Dermis microvascular lymphatic vessel endothelial cell (primary cell): ENCODE measurements at regions not wholly inside any gene's neighbourhood (a gene's known extent, or its start where the extent isn't known, plus 50 kb on each side); places are given as distances from the start of the nearest gene placed in this dataset.

Source experiments
- DNase-seq, 2 donors: peaks; one replicate each; pipeline versions ENCODE4 v3.0.0 to v3.0.0-alpha.2; 2010; ENCODE audit warnings: low read depth in 2 of 2

GRCh38 chr18:52045946-52046675 is 293.9 kb upstream of the DCC start:
- DNase-seq, result no peak

GRCh38 chr18:52046842-52047241 is 293.2 kb upstream of the DCC start:
- DNase-seq, result no peak

- no peak for DNase-seq
Observed at GRCh38 chr18:52054324-52054723, 285.7 kb upstream of the DCC start.

DNA sequence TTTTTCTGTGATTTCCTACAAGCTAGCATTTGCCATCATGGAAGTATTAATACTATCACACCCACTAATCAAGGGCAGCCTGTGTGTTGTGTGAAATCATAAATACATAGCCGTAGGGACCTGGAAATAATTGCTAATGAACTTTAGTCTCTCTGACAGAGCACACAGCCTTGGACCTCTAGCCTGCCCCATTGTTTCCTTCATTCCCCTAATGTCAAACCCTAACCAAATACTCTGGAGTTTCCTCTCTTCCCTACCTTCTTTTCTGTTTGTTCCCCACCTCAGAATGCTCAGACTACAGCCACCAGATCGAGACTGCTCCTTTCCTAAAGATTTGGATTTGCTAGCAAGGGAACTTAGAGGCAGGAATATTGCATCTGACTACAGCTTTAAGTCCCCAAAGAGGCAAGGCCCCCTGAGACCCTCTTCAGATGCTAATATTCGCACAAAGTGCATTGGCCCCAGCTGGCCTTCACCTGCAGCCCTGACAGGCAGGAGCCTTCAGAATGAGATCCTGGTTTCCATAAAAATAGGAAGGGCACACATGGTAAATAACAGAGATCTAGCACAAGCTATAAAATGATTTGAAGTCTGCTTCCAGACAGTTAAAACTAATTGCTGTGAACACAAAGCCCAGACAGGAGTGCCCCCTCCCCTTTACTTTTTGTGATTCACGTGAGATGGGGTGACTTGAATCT is 279.2 kb upstream of the DCC start:
- DNase-seq, result no peak

DNA sequence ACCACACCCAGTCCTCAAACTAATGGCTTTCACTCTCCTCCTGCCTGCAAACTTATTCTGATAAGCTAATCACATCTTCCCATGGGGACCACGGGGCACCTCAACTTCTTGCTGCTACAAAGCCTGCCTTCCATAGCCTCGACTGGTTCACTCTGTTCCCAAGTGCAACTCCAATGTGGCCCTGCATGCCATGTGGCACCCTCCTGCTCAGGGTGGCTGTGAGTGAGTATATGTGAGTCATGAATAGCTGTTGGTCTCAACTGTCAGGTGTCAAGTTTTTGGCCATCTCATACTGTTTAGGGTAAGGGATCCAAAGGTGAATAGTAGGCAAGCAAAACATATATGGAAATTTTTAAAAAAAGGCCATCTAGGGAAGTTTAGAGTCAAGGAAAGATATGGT is 276.1 kb upstream of the DCC start:
- no peak for DNase-seq

DNA sequence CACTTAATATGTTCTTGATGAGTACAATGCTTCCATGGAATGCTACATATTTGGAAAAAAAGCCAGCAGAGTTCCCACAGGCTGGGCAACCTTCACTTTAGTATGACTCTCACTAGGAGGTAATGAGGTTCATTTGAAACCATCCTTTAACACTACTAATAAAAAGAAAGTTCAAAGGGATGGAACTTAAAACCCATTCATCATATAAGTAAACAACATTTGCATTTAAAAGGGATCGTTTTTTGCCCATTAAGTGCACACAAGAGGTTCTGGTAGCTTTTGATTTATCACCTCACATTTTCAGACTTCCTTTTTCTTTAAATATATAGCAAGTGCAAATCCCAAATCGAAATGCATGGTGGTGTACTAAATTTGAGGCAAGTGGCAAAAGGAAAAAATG is 270.8 kb upstream of the DCC start:
- DNase-seq, result no peak

DNA sequence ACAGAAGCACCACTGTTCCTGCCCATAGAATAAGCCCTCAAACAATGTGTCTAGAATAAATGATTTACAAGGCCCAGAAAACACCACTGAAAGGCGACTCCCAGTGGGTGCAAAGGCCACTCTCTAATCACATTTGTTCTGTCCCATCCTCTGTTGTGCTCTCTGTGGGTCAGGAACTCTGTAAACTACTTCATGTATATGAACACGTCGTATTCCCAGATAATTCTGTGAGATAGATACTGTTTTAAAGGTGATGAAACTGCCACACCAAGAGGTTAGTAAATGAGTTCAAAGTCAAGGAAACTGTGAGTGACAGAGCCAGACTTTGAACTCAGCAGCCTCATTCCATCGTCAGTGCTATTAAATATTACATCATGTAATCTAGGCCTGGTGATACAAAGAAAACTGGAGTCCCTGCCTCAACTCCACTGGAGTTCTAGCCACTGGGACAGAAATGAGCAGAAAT is 269.7 kb upstream of the DCC start:
- no peak for DNase-seq

DNA sequence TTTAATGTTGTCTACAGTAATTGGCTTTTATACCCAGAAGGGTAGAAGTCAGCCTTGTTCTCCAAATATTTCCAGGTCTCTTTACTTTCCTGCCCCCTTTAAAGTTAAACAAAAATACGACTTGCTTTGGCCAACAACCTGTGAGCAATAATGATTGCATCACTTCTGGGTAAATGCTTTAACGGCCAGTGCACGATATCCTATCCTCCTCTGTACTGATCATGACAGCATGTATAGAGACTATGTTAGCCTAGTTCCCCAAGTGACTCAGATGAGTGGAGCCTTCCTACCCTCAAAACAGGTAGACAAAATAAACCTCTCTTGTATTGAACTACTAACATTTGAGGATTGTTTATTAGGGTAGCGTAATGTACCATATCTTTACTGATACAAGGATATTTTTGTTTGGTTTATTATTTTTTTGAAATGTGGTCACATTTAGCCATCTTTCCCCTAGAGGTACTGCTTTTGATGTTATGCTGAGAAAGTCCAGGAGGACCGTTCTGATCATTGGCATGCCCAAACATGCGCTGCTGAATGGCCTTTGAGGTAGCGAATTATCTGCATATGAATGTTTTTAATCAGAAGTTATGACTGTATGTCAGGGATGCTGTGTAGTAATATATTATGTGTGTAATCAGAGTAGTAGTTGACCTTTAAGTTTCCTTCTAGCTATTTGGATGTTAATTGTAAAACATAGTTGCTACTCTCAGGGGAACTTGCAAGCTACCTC is 262.6 kb upstream of the DCC start:
- DNase-seq, result no peak

DNA sequence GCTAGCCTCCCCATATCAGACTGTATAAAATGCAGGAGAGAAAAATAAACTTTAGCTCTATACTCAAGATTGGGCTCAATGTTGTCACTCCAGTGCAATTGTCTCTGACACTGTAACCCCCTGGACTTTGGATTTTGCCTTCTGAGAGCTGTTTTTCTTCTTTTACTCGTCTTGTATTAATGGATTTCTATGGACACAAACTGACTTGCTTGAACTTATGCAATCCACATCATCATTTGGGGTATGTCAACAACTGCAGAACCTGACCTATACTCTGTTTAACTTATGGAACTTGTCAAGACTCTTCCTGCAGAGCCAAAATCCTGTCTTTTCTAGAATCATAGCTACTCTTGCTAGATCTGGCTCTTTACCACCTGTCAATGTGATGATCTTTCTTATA is 257.8 kb upstream of the DCC start:
- no peak for DNase-seq

DNA sequence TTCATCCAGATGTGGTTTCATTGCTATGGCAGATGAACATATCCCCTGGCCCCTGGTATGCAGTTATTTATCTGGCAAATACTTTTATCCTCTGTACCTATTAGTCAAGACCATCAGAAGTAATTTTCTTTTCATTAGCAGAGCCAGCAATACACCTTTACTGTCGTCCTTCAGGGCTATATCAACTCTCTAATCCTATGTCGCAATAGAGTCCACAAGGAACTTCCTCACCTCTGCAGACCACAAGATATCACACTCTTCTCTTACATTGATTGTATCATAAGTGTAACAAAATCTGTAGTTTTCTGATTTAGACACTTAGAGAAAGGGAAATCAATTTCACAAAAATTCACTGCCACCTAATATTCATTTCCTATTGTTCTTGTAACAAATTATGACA is 252.9 kb upstream of the DCC start:
- DNase-seq, result no peak

GRCh38 chr18:52090005-52090404 is 250.0 kb upstream of the DCC start:
- no peak for DNase-seq

GRCh38 chr18:52093171-52093570 is 246.8 kb upstream of the DCC start:
- no peak for DNase-seq

DNA sequence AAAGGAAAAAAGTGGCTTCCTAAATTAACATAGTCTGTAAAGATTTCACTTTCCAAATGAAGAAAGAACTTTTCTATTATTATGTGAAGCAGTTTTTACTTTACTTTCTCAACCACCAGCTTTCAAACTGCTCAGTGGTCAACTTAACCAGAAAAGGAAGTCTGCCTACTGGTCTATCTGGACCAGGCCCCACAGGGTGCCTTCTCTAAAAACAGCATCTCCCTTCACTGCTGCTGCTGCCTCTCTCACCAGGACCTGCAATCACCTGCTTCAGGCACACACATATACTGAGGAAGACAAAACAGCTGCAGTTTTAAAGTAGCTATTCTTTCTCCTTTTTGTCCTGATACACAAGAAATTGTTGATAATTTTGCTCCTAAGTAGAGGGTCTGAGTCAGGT is 221.3 kb upstream of the DCC start:
- DNase-seq, result no peak

DNA sequence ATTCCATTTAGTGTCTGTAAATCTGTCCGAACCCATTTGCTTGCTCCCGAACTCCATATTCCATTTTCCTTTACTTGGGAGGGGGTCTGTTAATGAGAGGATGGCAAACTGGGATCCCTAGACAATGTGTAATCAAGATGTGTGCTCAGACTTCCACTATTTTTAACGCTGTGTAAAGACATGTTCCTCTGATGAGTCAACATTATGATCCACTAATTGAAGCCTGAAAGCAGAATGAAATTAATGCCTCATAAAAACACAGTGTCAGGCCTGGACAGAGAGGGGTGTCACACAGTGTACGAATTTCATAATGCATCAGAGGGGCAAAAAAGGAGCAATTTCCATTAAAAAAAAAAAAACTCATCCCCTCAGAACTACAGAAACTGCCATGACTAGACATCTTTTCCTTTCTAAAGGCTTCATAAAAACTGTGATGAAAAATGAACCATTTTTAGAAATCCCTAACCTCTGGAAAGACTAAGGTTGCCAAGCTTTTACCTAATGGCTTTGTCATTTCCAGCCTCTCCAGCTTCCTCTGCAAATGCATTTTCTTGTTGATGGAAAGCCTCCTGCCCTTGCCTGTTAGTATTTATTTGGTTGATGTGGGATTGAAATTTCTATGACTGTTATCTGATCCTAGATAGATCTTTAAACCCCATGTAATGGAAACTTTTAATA is 209.2 kb upstream of the DCC start:
- no peak for DNase-seq

GRCh38 chr18:52131845-52132244 is 208.2 kb upstream of the DCC start:
- no peak for DNase-seq

GRCh38 chr18:52136532-52136931 is 203.5 kb upstream of the DCC start:
- DNase-seq, result no peak

- DNase-seq, result no peak
Observed at GRCh38 chr18:52140986-52141385, 199.0 kb upstream of the DCC start.

- no peak for DNase-seq
Observed at GRCh38 chr18:52150050-52150449, 189.9 kb upstream of the DCC start.

DNA sequence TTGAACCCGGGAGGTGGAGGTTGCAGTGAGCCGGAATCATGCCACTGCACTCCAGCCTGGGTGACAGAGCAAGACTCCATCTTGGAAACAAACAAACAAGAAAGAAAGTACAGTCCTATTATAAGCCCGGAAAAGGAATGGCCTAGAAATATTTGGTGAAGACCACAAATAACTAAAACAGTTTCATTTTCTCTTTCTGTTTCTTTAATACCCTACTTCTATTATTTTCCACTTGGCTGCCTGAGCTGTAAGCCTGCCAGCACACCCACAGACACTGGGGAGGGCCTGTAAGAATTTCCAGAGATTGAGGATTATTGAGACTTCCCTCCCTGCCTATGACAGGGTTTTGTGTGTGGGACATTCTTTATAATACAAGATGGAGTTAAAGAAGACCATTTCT is 188.0 kb upstream of the DCC start:
- DNase-seq, result no peak

DNA sequence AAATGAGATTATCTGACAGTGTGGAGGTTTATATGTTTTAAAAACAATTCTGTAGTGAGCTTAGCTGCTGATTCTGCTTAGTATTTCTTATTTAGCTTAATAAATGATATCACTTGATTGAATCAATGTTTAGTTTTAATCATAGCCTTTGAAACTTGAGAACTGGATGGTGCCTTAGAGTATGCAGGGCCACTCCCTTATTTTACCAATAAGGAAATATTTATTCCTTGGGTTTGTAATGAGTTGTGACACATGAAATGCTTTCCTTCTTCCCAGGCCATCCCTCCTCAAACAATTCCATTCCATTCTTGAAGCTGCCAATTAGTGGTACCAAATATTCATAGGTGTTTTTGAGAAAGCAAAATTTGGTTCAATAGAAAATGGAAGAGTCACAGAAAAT is 183.8 kb upstream of the DCC start:
- no peak for DNase-seq

DNA sequence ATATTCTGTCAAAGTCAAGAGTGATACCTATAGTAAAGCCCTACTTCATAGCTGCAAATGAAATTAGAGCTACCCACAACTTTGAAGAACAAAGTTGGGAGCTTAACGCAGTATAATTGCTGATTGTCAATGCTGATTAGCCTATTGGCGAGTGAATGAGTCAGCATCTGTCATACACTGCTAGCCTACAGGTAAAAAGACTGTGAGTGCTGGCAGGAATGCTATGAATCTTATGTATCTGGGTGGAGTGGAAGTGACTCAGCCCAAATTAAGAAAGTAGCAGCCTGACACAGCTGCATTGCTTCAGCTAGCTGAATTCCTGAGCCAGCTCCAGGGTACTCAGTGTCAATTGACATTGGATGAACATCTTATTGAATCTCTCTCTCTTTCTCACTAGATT is 179.4 kb upstream of the DCC start:
- no peak for DNase-seq

DNA sequence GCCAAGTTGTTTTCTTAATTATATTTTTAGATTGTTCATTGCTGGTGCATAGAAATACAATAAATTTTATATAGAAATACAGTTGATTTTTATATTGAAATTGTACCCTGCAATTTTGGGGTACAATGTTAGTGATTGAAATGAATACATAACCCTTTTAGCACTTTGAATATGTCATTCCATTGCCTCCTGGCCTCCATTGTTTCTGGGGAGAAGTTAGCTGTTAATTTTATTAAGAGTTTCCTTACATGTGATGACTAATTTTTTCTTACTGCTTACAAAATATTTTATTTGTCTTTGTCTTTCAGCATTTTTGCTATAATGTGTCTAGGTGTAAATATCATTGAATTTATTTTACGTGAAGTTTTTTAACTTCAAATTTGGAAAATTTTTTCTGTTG is 176.5 kb upstream of the DCC start:
- no peak for DNase-seq
